ENCODE measurements at regions not wholly inside any gene's neighbourhood (a gene's known extent, or its start where the extent isn't known, plus 50 kb on each side); places are given as distances from the start of the nearest gene placed in this dataset.
A peak's percentile ranks its signal among the peaks of the same experiment; 100 is the strongest.

DNA sequence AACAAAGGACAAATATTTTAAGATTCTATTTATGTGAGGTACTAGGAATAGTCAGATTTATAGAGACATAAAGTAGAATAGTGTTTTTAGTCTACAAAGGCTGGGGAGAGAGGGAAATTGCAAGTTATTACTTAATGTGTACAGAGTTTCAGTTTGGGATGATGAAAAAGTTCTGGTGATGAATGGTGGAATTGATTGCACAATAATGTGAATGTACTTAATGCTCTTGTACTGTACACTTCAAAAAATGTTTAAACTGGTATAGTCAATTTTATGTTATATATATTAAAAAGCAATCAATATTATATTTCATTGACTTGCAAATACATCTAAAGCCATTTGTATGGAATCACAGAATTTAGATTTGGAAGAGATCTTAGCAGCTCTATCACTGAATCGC lies 213.4 kb downstream of the PPP1R3A start:
- H3K36me3 ChIP-seq (ENCODE audit: control insufficient read depth, insufficient read depth, low read length) = no peaks in the 10 kb centered on the region
- TF ChIP-seq CTCF (IDR thresholded peaks at IDR 0.05; ENCODE audit: insufficient read depth, low read length, severe bottlenecking) = no peak
- DNase-seq (ENCODE audit: low read depth) (peak; percentile 29), FAIRE-seq (no peak)
- H3K4me3 ChIP-seq (ENCODE audit: low read depth, low read length) = no peak overlapping the region
- no peaks in the 10 kb centered on the region for H3K27me3 ChIP-seq (ENCODE audit: control insufficient read depth, insufficient read depth, low read length)

GRCh38 chr7:113698556-113699220 lies 220.1 kb downstream of the PPP1R3A start:
- TF ChIP-seq CTCF (IDR thresholded peaks at IDR 0.05; ENCODE audit: insufficient read depth, low read length, severe bottlenecking) = peak; percentile 52
- FAIRE-seq (no peak), DNase-seq (ENCODE audit: low read depth) (peak; percentile 42)

DNA sequence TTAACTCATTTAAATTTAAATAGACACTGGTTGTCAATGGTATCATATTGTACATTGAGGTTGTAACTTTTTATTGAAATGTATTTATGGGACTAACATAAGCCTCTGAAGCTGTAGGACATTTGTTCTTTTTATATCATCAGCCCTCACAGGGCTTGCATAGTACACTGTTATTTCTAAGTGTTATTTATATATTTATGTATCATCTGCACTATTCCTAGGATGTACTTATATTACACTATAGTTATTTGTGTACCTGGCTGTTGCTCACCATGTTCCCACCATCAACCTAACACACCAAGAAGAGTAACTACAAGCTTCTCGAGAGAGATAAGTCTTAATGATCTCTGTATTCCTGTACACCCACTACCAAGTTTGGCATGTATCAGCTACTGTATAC lies 224.7 kb downstream of the PPP1R3A start:
- no peak for TF ChIP-seq CTCF (IDR thresholded peaks at IDR 0.05; ENCODE audit: insufficient read depth, low read length, severe bottlenecking)
- DNase-seq (ENCODE audit: low read depth) (no peak), FAIRE-seq (no peak)
- no peaks in the 10 kb centered on the region for H3K27me3 ChIP-seq (ENCODE audit: control insufficient read depth, insufficient read depth, low read length)
- H3K4me3 ChIP-seq (ENCODE audit: low read depth, low read length) = no peak overlapping the region
- no peaks in the 10 kb centered on the region for H3K36me3 ChIP-seq (ENCODE audit: control insufficient read depth, insufficient read depth, low read length)

More at GRCh38 chr7:113698556-113699220, 220.1 kb downstream of the PPP1R3A start:
- Histone ChIP-seq H3K36me3 (ENCODE audit: control insufficient read depth, insufficient read depth, low read length) (no peaks in the 10 kb centered on the region), H3K4me3 (ENCODE audit: low read depth, low read length) (no peak overlapping the region), H3K27me3 (ENCODE audit: control insufficient read depth, insufficient read depth, low read length) (no peaks in the 10 kb centered on the region)

DNA sequence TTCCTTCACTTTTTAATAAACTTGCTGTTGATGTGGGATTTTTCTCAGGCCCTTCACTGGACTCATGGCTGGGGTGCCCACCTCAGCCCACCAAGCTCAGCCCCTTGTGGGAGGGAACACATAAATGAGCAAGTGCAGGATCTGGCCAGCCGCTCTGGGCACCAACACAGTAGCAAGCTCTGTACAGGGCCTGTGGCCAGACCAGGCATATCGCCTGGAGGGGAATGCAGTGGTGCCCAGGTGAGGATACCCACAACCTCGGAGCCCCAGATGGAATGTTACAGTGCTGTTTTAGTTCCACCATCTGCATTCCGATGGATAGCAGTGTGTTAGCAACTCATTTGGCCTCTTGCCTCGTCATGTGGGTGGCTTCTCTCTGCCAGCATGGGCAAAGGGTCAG lies 234.6 kb downstream of the PPP1R3A start:
- no peak overlapping the region for H3K4me3 ChIP-seq (ENCODE audit: low read depth, low read length)
- no peak for FAIRE-seq
- H3K27me3 ChIP-seq (ENCODE audit: control insufficient read depth, insufficient read depth, low read length) = no peaks in the 10 kb centered on the region
- no peak for TF ChIP-seq CTCF (IDR thresholded peaks at IDR 0.05; ENCODE audit: insufficient read depth, low read length, severe bottlenecking)
- H3K36me3 ChIP-seq (ENCODE audit: control insufficient read depth, insufficient read depth, low read length) = no peaks in the 10 kb centered on the region
- DNase-seq (ENCODE audit: low read depth) = no peak

- no peak overlapping the region for H3K4me3 ChIP-seq (ENCODE audit: low read depth, low read length)
- FAIRE-seq (no peak), DNase-seq (ENCODE audit: low read depth) (no peak)
- no peaks in the 10 kb centered on the region for H3K27me3 ChIP-seq (ENCODE audit: control insufficient read depth, insufficient read depth, low read length)
- no peak for TF ChIP-seq CTCF (IDR thresholded peaks at IDR 0.05; ENCODE audit: insufficient read depth, low read length, severe bottlenecking)
- no peaks in the 10 kb centered on the region for H3K36me3 ChIP-seq (ENCODE audit: control insufficient read depth, insufficient read depth, low read length)
These were observed 241.0 kb downstream of the PPP1R3A start for GRCh38 chr7:113677811-113678210.

DNA sequence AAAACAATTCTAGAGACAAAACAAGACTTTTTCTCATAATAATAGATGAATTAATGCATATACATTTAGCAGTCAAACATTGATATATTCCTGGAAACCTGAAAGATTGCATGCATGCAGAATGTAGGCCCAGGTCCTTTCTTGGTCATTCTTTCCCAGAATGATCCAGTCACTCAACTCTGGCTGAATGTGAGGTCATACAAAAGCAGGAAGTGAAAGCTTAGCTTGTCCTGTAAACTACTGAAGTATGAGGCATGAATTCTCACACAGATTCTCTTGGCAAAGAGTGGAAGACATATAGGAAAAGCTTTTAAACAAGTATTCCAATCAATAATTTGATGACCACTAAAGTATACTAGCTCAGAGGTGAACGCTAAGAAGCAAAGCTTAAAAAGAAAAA lies 253.9 kb downstream of the PPP1R3A start:
- no peaks in the 10 kb centered on the region for H3K36me3 ChIP-seq (ENCODE audit: control insufficient read depth, insufficient read depth, low read length)
- no peak overlapping the region for H3K4me3 ChIP-seq (ENCODE audit: low read depth, low read length)
- H3K27me3 ChIP-seq (ENCODE audit: control insufficient read depth, insufficient read depth, low read length) = no peaks in the 10 kb centered on the region
- FAIRE-seq (no peak), DNase-seq (ENCODE audit: low read depth) (peak; percentile 44)
- TF ChIP-seq CTCF (IDR thresholded peaks at IDR 0.05; ENCODE audit: insufficient read depth, low read length, severe bottlenecking) = no peak
